ENCODE measurements at regions not wholly inside any gene's neighbourhood (a gene's known extent, or its start where the extent isn't known, plus 50 kb on each side); places are given as distances from the start of the nearest gene placed in this dataset.
"Not testable (repeated sequence)": the region's sequence is repeated elsewhere in the genome, so short reads cannot be mapped to it uniquely, and the experiment has no call there.

GRCh38 chr9:41789387-41789786 lies 339.8 kb downstream of the CNTNAP3B start:
- not testable (repeated sequence) for TF ChIP-seq CTCF (IDR thresholded peaks at IDR 0.05); POLR2A (IDR thresholded peaks at IDR 0.05); EP300 (IDR thresholded peaks at IDR 0.05; ENCODE audit: low read depth); POLR2AphosphoS5 (IDR thresholded peaks at IDR 0.05)
